GM18505 (cell line): ENCODE measurements at regions not wholly inside any gene's neighbourhood (a gene's known extent, or its start where the extent isn't known, plus 50 kb on each side); places are given as distances from the start of the nearest gene placed in this dataset.
A peak's percentile ranks its signal among the peaks of the same experiment; 100 is the strongest.
"Not testable (repeated sequence)": the region's sequence is repeated elsewhere in the genome, so short reads cannot be mapped to it uniquely, and the experiment has no call there.

ENCODE experiments used
- ATAC-seq: cut with Tn5 transposase; IDR thresholded peaks from one replicate; pipeline ENCODE4 v1.9.1; 2021; ENCODE audit not compliant: unreplicated experiment
- POLR2A ChIP-seq: IDR thresholded peaks from 4 replicates; pipeline ENCODE4 v1.6.1; 2011; ENCODE audit warnings: borderline replicate concordance; ENCODE audit not compliant: insufficient read depth, insufficient read length; ENCODE audit errors: extremely low read depth

GRCh38 chr9:62871765-62872164 lies 1681.9 kb downstream of the SPATA31A7 start:
- ATAC-seq: not testable (repeated sequence)

- ATAC-seq: not testable (repeated sequence)
Observed at GRCh38 chr9:62874213-62874612, 1684.4 kb downstream of the SPATA31A7 start.

- not testable (repeated sequence) for ATAC-seq
Observed at GRCh38 chr9:62874745-62875599, 1685.1 kb downstream of the SPATA31A7 start.

GRCh38 chr9:62877552-62877951 lies 1687.7 kb downstream of the SPATA31A7 start:
- not testable (repeated sequence) for ATAC-seq

GRCh38 chr9:62877987-62878386 lies 1688.2 kb downstream of the SPATA31A7 start:
- ATAC-seq: not testable (repeated sequence)

GRCh38 chr9:62880453-62880852 lies 1690.6 kb downstream of the SPATA31A7 start:
- ATAC-seq: not testable (repeated sequence)

GRCh38 chr9:62880971-62881370 lies 1691.1 kb downstream of the SPATA31A7 start:
- ATAC-seq: not testable (repeated sequence)

GRCh38 chr9:62881811-62882210 lies 1692.0 kb downstream of the SPATA31A7 start:
- ATAC-seq: not testable (repeated sequence)

- ATAC-seq: not testable (repeated sequence)
Observed at GRCh38 chr9:62882717-62883116, 1692.9 kb downstream of the SPATA31A7 start.

GRCh38 chr9:62896692-62897091 lies 1706.9 kb downstream of the SPATA31A7 start:
- not testable (repeated sequence) for ATAC-seq

- ATAC-seq: not testable (repeated sequence)
- peak; percentile 36 for TF ChIP-seq POLR2A
Observed at GRCh38 chr9:62897411-62898225, 1707.8 kb downstream of the SPATA31A7 start.

GRCh38 chr9:62899666-62900065 lies 1709.8 kb downstream of the SPATA31A7 start:
- ATAC-seq: not testable (repeated sequence)

- ATAC-seq: not testable (repeated sequence)
Observed at GRCh38 chr9:62904061-62904460, 1714.2 kb downstream of the SPATA31A7 start.

GRCh38 chr9:62905722-62906121 lies 1715.9 kb downstream of the SPATA31A7 start:
- not testable (repeated sequence) for ATAC-seq

- ATAC-seq: not testable (repeated sequence)
Observed at GRCh38 chr9:62907866-62908265, 1718.0 kb downstream of the SPATA31A7 start.

GRCh38 chr9:62908271-62908670 lies 1718.4 kb downstream of the SPATA31A7 start:
- ATAC-seq: not testable (repeated sequence)

GRCh38 chr9:62909447-62909846 lies 1719.6 kb downstream of the SPATA31A7 start:
- not testable (repeated sequence) for ATAC-seq

- not testable (repeated sequence) for ATAC-seq
Observed at GRCh38 chr9:62912278-62912677, 1722.4 kb downstream of the SPATA31A7 start.

- ATAC-seq: not testable (repeated sequence)
Observed at GRCh38 chr9:62915168-62915567, 1725.3 kb downstream of the SPATA31A7 start.

- ATAC-seq: peak; percentile 100
Observed at GRCh38 chr9:62915661-62916060, 1725.8 kb downstream of the SPATA31A7 start.
